Activated CD4-positive, alpha-beta T cell treated with anti-CD3 and anti-CD28 coated beads for 24 hours (primary cell): ENCODE measurements at regions not wholly inside any gene's neighbourhood (a gene's known extent, or its start where the extent isn't known, plus 50 kb on each side); places are given as distances from the start of the nearest gene placed in this dataset.
"Not testable (repeated sequence)": the region's sequence is repeated elsewhere in the genome, so short reads cannot be mapped to it uniquely, and the experiment has no call there.

Experiments used
- DNase-seq, 2 donors: peaks; one replicate each; pipeline ENCODE4 v3.0.0-alpha.2; 2020; ENCODE audit warnings: low read depth in 2 of 2

DNA sequence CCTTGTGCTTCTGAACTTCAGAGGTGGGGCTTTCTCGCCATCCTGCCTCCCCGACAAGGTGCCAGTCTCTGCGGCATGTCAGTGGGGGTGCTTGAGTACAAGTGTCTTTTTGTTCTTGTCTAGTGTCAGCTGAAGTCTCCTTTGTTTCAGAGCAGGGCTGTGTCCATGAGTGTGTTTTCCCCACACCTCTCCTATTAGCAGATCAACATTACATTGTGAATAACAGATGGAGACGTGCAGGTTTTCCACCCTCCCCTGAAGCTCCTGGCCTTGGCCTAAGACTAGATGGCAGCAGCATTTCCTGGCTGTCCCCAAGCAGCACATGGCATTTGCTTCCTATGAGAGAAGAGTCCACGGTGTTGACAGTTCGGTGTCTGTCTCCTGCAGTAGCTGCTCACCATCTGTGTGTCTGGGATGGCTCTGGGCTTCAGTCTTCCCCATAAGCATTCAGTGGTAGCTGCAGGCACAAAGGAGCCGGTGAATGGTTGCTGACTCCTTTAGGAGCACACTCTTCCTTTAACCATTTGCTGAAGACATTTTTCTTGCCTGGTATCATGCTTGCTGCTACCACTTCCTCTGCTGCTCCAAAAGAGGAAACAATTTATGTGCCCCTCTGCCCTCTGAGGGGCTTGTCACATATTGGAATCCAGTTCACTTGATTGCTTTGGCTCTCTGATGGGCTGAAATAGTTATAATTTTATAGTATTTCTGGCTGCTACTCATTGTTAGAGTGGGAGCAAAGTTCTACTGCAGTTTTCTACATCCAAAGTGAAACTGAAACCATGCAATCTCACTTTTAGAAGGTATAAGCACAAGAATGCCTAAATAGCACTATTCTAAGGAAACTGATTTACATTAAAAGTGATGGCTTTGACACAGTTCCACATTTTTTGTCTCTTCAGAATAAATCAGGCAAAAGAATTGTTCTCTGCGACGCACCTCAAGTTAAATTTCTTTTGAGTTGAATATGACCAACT, 913.0 kb downstream of the C6orf118 start:
- no peak for DNase-seq

GRCh38 chr6:164379795-164380194, 929.6 kb downstream of the C6orf118 start:
- DNase-seq: no peak

- DNase-seq: no peak
Measured at GRCh38 chr6:164378330-164378729, 931.1 kb downstream of the C6orf118 start.

GRCh38 chr6:164377348-164377918, 932.0 kb downstream of the C6orf118 start:
- DNase-seq: no peak

DNA sequence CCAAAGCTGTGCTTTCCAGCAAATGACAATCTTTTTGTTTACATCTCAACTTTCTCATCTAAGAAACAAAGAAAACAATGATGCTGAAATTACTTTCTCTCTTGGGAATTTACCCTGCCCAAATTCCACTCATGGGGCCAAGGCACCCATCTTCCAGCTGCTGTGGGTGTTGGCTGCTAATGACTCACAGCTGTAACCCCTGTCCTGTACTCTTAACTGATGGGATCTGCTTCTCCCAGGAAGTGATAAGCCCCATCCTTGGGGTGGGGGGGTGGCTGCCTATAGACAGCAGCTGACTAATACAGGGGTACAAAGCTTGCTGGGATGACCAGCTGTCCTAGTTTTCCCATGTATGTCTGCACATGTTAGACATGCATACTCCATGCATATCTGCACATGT, 938.6 kb downstream of the C6orf118 start:
- DNase-seq: no peak

GRCh38 chr6:164359441-164359840, 944.9 kb downstream of the QKI start:
- DNase-seq: no peak

DNA sequence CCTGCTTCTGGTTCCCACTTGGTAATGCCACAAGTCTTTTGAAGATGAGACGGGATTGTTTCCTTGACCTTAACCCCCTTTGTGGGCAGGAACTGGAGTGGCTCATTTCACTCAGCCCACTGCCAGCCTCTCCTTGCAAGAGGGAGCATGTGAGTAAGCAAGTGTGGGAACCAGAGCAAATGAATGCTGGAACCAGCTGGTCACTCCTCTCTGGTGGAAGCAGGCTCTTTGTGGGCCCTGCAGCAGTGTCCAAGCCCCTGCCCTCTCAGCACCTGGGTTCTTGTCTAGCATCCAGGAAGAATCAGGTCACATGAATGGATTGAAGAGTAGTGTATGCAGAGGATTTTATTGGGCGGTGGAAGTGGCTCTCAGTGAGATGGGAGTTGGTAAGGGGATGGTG, 944.5 kb downstream of the QKI start:
- DNase-seq: no peak

- no peak for DNase-seq
Measured at GRCh38 chr6:164356814-164357213, 942.3 kb downstream of the QKI start.

- DNase-seq: no peak
Measured at GRCh38 chr6:164347455-164347854, 932.9 kb downstream of the QKI start.

- no peak for DNase-seq
Measured at GRCh38 chr6:164346631-164347030, 932.1 kb downstream of the QKI start.

DNA sequence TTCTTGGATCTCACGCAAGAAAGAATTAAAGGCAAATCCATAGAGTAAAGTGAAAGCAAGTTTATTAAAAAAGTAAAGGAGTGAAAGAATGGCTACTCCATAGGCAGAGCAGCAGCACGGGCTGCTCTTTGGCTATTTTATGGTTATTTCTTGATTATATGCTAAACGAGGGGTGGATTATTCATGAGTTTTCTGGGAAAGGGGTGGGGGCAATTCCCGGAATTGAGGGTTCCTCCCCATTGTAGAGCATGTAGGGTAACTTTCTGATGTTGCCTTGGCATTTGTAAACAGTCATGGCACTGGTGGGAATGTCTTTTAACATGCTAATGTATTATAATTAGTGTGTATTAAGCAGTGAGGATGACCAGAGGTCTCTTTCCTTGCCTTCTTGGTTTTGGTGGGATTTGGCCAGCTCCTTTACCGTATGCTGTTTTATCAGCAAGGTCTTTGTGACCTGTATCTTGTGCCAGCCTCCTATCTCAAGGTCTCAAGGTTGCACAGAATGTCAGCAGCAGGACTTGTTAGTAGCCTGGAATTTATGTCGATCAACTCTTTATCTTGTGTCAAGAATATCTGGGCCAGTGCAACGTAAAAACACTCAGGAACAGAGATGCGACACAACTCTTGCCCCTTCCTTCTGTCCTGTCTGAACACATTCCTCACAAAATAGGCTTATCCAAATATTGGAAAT, 931.4 kb downstream of the QKI start:
- DNase-seq: no peak

DNA sequence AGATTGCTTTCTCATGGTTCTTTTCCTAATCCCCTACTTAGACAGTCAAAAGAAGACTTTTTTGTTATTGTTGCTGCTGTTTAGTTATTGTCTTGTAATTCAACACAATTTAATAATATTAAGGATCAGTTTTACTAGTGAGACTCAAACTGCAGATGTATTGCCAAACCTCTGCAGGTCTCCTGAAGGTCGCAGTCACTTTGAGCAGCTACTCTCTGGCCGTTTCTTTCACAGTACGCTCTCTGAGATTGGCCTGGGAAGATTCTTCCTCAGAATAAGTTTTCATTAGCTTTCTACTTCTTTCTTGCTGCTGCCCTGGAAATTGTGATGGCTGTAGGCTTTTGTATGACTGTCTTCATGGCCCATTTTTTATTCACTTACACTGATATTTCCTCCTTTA, 930.8 kb downstream of the QKI start:
- no peak for DNase-seq

- DNase-seq: no peak
Measured at GRCh38 chr6:164344801-164345291, 930.3 kb downstream of the QKI start.

GRCh38 chr6:164339442-164339841, 924.9 kb downstream of the QKI start:
- not testable (repeated sequence) for DNase-seq

- DNase-seq: no peak
Measured at GRCh38 chr6:164337925-164338397, 923.4 kb downstream of the QKI start.

DNA sequence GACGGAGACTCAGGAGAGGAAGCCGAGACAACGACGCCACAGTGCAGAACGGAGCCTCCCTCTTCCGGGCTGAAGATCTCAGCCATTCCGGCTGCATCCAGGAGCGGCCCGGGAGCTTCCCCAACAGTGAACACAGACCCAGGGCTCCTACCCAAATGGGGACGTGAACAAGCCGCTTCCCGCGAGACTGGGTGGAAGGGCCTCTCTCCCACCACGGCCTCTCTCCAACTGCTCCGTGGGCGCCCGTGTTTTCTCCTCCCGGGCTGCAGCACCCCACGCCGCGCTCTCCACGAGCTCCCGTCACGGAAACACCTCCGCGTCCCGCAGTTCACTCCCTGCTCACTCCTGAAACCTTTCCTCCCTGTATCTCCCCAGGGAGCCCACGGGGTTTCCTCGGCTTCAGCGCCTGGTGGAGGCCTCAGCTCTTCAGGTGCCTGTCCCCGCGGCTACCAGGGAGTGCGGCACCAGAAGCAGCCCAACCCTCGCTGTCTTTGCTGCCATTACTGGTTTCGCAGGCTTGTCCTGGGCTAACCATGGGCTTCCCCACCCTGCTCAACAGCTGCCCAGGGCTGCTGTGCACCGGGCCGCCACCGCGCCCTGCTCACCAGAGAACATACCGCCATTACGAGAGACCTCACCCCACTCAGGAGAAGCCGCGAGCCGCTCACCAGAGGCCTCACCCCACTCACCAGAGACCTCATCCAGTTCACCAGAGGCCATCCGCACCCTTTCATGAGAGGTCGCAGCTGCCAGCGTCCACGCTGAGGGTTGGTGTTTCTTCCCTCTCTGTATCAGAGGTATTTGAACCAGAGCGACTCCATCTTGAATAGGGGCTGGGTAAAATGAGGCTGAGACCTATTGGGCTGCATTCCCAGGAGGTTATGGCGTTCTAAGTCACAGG, 922.8 kb downstream of the QKI start:
- DNase-seq: no peak

- no peak for DNase-seq
Measured at GRCh38 chr6:164336455-164336854, 921.9 kb downstream of the QKI start.

DNA sequence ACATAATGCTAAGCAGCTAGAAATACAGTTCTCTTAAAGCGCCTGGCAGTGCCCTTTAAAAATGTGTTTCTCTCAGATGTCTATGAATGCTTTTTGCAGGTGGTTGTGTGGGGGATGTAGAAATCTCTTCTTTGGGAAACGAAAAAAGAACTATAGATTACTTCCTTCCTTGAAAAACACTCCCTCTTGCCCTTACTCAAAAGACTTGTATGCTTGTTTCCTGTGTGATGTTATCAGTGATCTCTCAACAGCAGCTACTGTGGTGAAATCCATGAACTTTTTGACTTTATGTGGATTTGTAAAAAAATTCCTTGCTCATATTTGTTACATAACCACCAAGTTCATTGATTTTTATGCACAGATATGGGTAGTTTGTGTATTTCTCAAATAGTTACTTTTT, 916.5 kb downstream of the QKI start:
- DNase-seq: no peak

DNA sequence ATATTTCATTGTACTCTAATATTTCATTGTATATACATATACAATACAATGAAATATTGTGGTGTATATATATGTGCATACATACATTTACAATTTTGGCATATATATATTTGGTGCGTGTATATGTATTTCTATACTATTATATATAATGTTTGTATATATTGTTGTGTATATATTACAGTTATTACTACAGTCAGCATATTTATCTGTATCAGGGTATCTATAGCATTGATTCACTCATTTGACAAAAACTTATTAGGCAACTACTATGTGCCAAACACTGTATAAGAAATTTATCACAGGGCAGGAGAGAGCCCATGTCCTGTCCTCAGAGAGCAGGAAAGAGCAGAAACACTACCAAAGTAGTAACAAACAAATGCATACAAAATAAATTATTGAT, 910.6 kb downstream of the QKI start:
- DNase-seq: no peak

GRCh38 chr6:164322533-164322932, 908.0 kb downstream of the QKI start:
- DNase-seq: no peak

GRCh38 chr6:164321297-164321696, 906.8 kb downstream of the QKI start:
- no peak for DNase-seq
